GM19452 (cell line): ENCODE measurements at regions not wholly inside any gene's neighbourhood (a gene's known extent, or its start where the extent isn't known, plus 50 kb on each side); places are given as distances from the start of the nearest gene placed in this dataset.
"Not testable (repeated sequence)": the region's sequence is repeated elsewhere in the genome, so short reads cannot be mapped to it uniquely, and the experiment has no call there.

Experiments used
- ATAC-seq: cut with Tn5 transposase; IDR thresholded peaks from one replicate; pipeline ENCODE4 v1.9.1; 2021; ENCODE audit not compliant: unreplicated experiment

- ATAC-seq = no peak
These were observed 73.8 kb downstream of the C9orf50 start for GRCh38 chr9:129547063-129547462.

GRCh38 chr9:129545876-129546275 is 75.0 kb downstream of the C9orf50 start:
- ATAC-seq = not testable (repeated sequence)

GRCh38 chr9:129544761-129545160 is 76.1 kb downstream of the C9orf50 start:
- ATAC-seq = no peak

GRCh38 chr9:129542741-129543140 is 78.2 kb downstream of the C9orf50 start:
- ATAC-seq = no peak

- no peak for ATAC-seq
These were observed 79.6 kb downstream of the C9orf50 start for GRCh38 chr9:129541270-129541669.

GRCh38 chr9:129539446-129539845 is 81.5 kb downstream of the C9orf50 start:
- no peak for ATAC-seq

GRCh38 chr9:129531860-129532402 is 89.0 kb downstream of the C9orf50 start:
- ATAC-seq = not testable (repeated sequence)

- not testable (repeated sequence) for ATAC-seq
These were observed 92.9 kb downstream of the C9orf50 start for GRCh38 chr9:129527955-129528354.

GRCh38 chr9:129525656-129526196 is 95.2 kb downstream of the C9orf50 start:
- no peak for ATAC-seq

GRCh38 chr9:129524582-129525270 is 96.2 kb downstream of the C9orf50 start:
- ATAC-seq = no peak

- no peak for ATAC-seq
These were observed 96.8 kb downstream of the C9orf50 start for GRCh38 chr9:129523943-129524581.

- ATAC-seq = no peak
These were observed 98.5 kb downstream of the C9orf50 start for GRCh38 chr9:129522351-129522750.

GRCh38 chr9:129520082-129520481 is 100.8 kb downstream of the C9orf50 start:
- no peak for ATAC-seq

GRCh38 chr9:129518074-129518473 is 102.8 kb downstream of the C9orf50 start:
- no peak for ATAC-seq

GRCh38 chr9:129517006-129517405 is 103.9 kb downstream of the C9orf50 start:
- no peak for ATAC-seq

GRCh38 chr9:129514891-129515290 is 106.0 kb downstream of the C9orf50 start:
- no peak for ATAC-seq

GRCh38 chr9:129514497-129514867 is 106.4 kb downstream of the C9orf50 start:
- ATAC-seq = no peak

- no peak for ATAC-seq
These were observed 106.9 kb downstream of the C9orf50 start for GRCh38 chr9:129513856-129514496.

- ATAC-seq = no peak
These were observed 107.6 kb downstream of the C9orf50 start for GRCh38 chr9:129513282-129513681.

GRCh38 chr9:129511285-129511900 is 109.5 kb downstream of the C9orf50 start:
- no peak for ATAC-seq

GRCh38 chr9:129509533-129509928 is 111.4 kb downstream of the C9orf50 start:
- ATAC-seq = no peak
